Fibroblast of lung (primary cell): ENCODE measurements at regions not wholly inside any gene's neighbourhood (a gene's known extent, or its start where the extent isn't known, plus 50 kb on each side); places are given as distances from the start of the nearest gene placed in this dataset.

Experiments used
- CTCF ChIP-seq, 2 donors: IDR thresholded peaks in 1 of 2; conservative IDR thresholded peaks in 1 of 2; 1 replicate in 1 of 2; 2 replicates in 1 of 2; pipeline ENCODE4 v1.5.1; 2011 to 2012; ENCODE audit warnings: low read length in 2 of 2, control low read depth in 1 of 2, inconsistent platforms in 1 of 2, low read depth in 1 of 2, mild to moderate bottlenecking in 1 of 2
- EZH2 ChIP-seq: IDR thresholded peaks from 2 replicates; pipeline ENCODE4 v1.5.1; 2012; ENCODE audit warnings: low read length, control low read depth, mild to moderate bottlenecking; ENCODE audit errors: missing control alignments

DNA sequence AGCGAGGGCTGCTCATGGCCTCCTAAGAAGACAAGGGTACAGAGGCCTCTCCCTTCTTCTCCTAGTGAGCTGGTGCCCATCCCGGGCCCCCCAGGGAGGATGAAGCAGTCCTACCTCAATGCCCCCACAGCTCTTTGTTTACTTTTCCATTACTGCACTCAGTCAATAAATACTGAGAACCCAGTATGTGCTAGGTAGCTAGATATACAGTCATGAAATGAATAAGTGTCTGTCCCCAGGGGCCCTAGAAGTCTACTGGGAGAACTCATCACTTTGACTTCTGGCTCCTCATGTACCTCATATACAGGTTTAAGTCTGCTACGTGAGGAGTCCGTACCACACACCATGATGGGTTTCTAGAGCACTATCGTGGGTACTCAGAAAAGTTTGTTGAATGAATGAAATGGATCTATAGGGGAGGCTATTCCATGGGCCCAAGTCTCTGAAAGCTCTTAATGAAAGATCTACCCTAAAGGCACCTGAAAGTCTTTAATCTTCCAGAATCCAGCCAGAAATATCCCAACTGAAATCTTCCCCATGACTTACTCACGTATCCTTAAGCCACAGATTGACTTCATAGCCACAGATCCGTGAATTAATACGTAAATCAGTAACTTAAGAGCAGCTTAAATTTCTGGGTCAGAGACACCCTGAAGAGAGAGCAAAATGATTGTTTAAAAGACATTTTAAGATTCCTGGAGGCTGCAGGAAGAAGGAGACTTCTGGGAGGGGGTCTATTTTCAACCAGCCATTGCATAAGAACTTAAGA lies 51.6 kb upstream of the POMP start:
- TF ChIP-seq EZH2 (no peak), CTCF (conservative IDR thresholded peaks at IDR 0.05 in 1 of 2, IDR thresholded peaks at IDR 0.05 in 1 of 2; ENCODE audit: low read depth in 1 of 2, low read length in 2 of 2) (no peak)
